HepG2 (cell line): ENCODE measurements at regions not wholly inside any gene's neighbourhood (a gene's known extent, or its start where the extent isn't known, plus 50 kb on each side); places are given as distances from the start of the nearest gene placed in this dataset.

ENCODE experiments used
- ATAC-seq: fragments of 200-7000 bp; cut with Tn5 transposase; 3 replicates; pipeline ENCODE4 v1.9.1; 2020; ENCODE audit warnings: mild to moderate bottlenecking, moderate library complexity
- BruUV-seq: library from RNA; stranded (reverse); fragments of 400-500 nt; replicated peaks from 2 replicates; lab custom pipeline; 2021; lab: Mats Ljungman, UMichigan
- CTCF ChIA-PET: fragments of 300-600 bp; formaldehyde crosslinking; extraction: SDS; loops from one replicate; lab custom pipeline; 2021; ENCODE audit warnings: low total read pairs, inconsistent platforms, low intra/inter-chr PET ratio; lab: Yijun Ruan, JAX
- POLR2A ChIA-PET: fragments of 350-600 bp; sonication (Branson Sonifier 250); formaldehyde crosslinking; loops from one replicate; lab custom pipeline; 2020; ENCODE audit warnings: antibody characterized with exemption, inconsistent platforms; lab: Yijun Ruan, JAX
- DNase-seq: peaks from one replicate; pipeline ENCODE4 v3.0.0-alpha.2; 2015; ENCODE audit warnings: low spot score
- FAIRE-seq: peaks from 3 replicates; lab custom pipeline; 2011; peaks lifted over from hg19 to GRCh38; lab: Jason Lieb, UNC
- H2AFZ ChIP-seq: one replicate; pipeline ENCODE4 v1.6.1; 2011; ENCODE audit warnings: low read length, inconsistent platforms
- H3K27ac ChIP-seq: fragments of 300-600 bp; 3 replicates; pipeline ENCODE4 v1.8.0; 2011; ENCODE audit warnings: mixed run types, mild to moderate bottlenecking, mixed read lengths, low read length, inconsistent platforms; ENCODE audit not compliant: insufficient read depth; ENCODE audit errors: extremely low read length
- H3K27me3 ChIP-seq, 2 experiments: fragments of 200-600 bp in 1 of 2; 2 replicates in 1 of 2; 3 replicates in 1 of 2; pipeline versions ENCODE4 v1.6.0 to v1.8.0; 2011; ENCODE audit warnings: low read length in 2 of 2, mild to moderate bottlenecking in 2 of 2, moderate library complexity in 2 of 2, inconsistent platforms in 1 of 2; ENCODE audit not compliant: insufficient read depth in 2 of 2, control insufficient read depth in 1 of 2
- H3K36me3 ChIP-seq, 2 experiments: fragments of 200-600 bp in 1 of 2; replicated peaks in 1 of 2; 2 replicates in 1 of 2; 3 replicates in 1 of 2; pipeline versions ENCODE4 v1.5.1 to v1.8.0; 2011; ENCODE audit warnings: low read length in 2 of 2, inconsistent platforms in 1 of 2; ENCODE audit not compliant: insufficient read depth in 2 of 2, control insufficient read depth in 1 of 2
- H3K4me1 ChIP-seq: 2 replicates; pipeline ENCODE4 v1.5.1; 2012; ENCODE audit warnings: low read length, inconsistent platforms; ENCODE audit not compliant: insufficient read depth
- H3K4me2 ChIP-seq: 2 replicates; pipeline ENCODE4 v1.6.0; 2011; ENCODE audit warnings: low read depth, low read length, inconsistent platforms
- H3K4me3 ChIP-seq, 3 experiments: fragments of 200-600 bp in 1 of 3; sonication (generic), shearing (Covaris generic) in 1 of 3; replicated peaks in 1 of 3; 2 replicates each; pipeline ENCODE4 v1.5.1; 2011 to 2016; ENCODE audit warnings: low read length in 3 of 3, inconsistent platforms in 2 of 3, low read depth in 2 of 3, mild to moderate bottlenecking in 2 of 3, control low read depth in 1 of 3, mixed read lengths in 1 of 3; ENCODE audit not compliant: insufficient read depth in 1 of 3
- H3K79me2 ChIP-seq: one replicate; pipeline ENCODE4 v1.6.1; 2011; ENCODE audit warnings: low read length, inconsistent platforms; ENCODE audit not compliant: insufficient read depth
- H3K9ac ChIP-seq: 2 replicates; pipeline ENCODE4 v1.6.0; 2011; ENCODE audit warnings: mild to moderate bottlenecking, low read depth, low read length, inconsistent platforms; ENCODE audit not compliant: insufficient read depth
- H3K9me3 ChIP-seq: 2 replicates; pipeline ENCODE4 v1.5.1; 2012; ENCODE audit warnings: mild to moderate bottlenecking, low read length
- H4K20me1 ChIP-seq: 2 replicates; pipeline ENCODE4 v1.6.0; 2011; ENCODE audit warnings: inconsistent platforms, mild to moderate bottlenecking, low read length, moderate library complexity; ENCODE audit not compliant: insufficient read depth
- PPARG ChIP-seq: conservative IDR thresholded peaks from 2 replicates; pipeline ENCODE4 v1.6.1; 2016; ENCODE audit warnings: missing biosample characterization, missing genetic modification reagents
- TBX3 ChIP-seq: fragments of 450-650 bp; IDR thresholded peaks from 2 replicates; pipeline ENCODE4 v1.6.1; 2017; ENCODE audit warnings: antibody characterized with exemption, mild to moderate bottlenecking, inconsistent platforms, borderline replicate concordance
- ZNF687 ChIP-seq: sonication (generic); formaldehyde crosslinking; IDR thresholded peaks from 2 replicates; pipeline ENCODE4 v1.5.1; 2020; ENCODE audit warnings: mild to moderate bottlenecking, missing genetic modification reagents, moderate library complexity
- ZSCAN25 ChIP-seq: sonication (generic); formaldehyde crosslinking; IDR thresholded peaks from 2 replicates; pipeline ENCODE4 v1.8.0; 2022; ENCODE audit warnings: mild to moderate bottlenecking, missing genetic modification reagents
- WGBS: methylation state at CpG from one replicate; pipeline ENCODE4 v1.1.6; 2017; ENCODE audit warnings: low lambda C conversion rate; 5-methylcytosine and 5-hydroxymethylcytosine counted together
- in situ Hi-C: cut with HindIII; loops from 2 replicates; pipeline ENCODE4 v1.10.0; 2017; ENCODE audit warnings: low pct_unique_long_range_greater_than_20kb; ENCODE audit not compliant: extremely low pct_ligation_motif_present
- intact Hi-C: fragments of 100-400 bp; cut with micrococcal nuclease; formaldehyde crosslinking; loops from one replicate; pipeline ENCODE4 v1.10.0; 2022; ENCODE audit not compliant: unreplicated experiment
- TF ChIP-seq, protein P1 (sequence below): sonication (generic); formaldehyde crosslinking; IDR thresholded peaks from 2 replicates; pipeline ENCODE4 v1.5.0; 2020; ENCODE audit warnings: mild to moderate bottlenecking, missing genetic modification reagents, borderline replicate concordance

- FAIRE-seq (no peak), DNase-seq (no peak), ATAC-seq (no peak)
- Histone ChIP-seq H3K9me3 (no peaks in the 10 kb centered on the region), H3K4me2 (no peak overlapping the region), H3K36me3 (no peaks in the 10 kb centered on the region), H3K9ac (no peak overlapping the region), H2AFZ (no peak overlapping the region), H3K4me3 (no peak overlapping the region), H3K79me2 (no peaks in the 10 kb centered on the region), H3K27me3 (no peaks in the 10 kb centered on the region; a peak in 1 of 5 replicates), H3K4me1 (no peaks in the 10 kb centered on the region), H3K27ac (no peak overlapping the region), H4K20me1 (no peaks in the 10 kb centered on the region)
- CTCF ChIA-PET, result no interaction called here
- intact Hi-C loops (no loop called here), in situ Hi-C loops (no loop called here)
- TF ChIP-seq, protein P1, sequence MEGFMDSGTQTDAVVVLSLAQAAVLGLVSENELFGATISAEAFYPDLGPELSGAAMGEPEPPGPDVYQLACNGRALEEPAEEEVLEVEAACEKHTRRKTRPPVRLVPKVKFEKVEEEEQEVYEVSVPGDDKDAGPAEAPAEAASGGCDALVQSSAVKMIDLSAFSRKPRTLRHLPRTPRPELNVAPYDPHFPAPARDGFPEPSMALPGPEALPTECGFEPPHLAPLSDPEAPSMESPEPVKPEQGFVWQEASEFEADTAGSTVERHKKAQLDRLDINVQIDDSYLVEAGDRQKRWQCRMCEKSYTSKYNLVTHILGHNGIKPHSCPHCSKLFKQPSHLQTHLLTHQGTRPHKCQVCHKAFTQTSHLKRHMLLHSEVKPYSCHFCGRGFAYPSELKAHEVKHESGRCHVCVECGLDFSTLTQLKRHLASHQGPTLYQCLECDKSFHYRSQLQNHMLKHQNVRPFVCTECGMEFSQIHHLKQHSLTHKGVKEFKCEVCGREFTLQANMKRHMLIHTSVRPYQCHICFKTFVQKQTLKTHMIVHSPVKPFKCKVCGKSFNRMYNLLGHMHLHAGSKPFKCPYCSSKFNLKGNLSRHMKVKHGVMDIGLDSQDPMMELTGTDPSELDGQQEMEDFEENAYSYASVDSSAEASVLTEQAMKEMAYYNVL (CRISPR knock-in tag), result no peak
- TF ChIP-seq ZNF687 (CRISPR knock-in tag) (no peak), ZSCAN25 (no peak), TBX3 (no peak), PPARG (CRISPR knock-in tag) (no peak)
- no TSS peak for BruUV-seq
- 24% methylated on average over 7 of the region's 10 CpGs for WGBS
- POLR2A ChIA-PET, result no interaction called here
Observed at GRCh38 chr10:121194696-121195523, 343.7 kb downstream of the WDR11 start.
